ENCODE measurements at regions not wholly inside any gene's neighbourhood (a gene's known extent, or its start where the extent isn't known, plus 50 kb on each side); places are given as distances from the start of the nearest gene placed in this dataset.
A peak's percentile ranks its signal among the peaks of the same experiment; 100 is the strongest.

DNA sequence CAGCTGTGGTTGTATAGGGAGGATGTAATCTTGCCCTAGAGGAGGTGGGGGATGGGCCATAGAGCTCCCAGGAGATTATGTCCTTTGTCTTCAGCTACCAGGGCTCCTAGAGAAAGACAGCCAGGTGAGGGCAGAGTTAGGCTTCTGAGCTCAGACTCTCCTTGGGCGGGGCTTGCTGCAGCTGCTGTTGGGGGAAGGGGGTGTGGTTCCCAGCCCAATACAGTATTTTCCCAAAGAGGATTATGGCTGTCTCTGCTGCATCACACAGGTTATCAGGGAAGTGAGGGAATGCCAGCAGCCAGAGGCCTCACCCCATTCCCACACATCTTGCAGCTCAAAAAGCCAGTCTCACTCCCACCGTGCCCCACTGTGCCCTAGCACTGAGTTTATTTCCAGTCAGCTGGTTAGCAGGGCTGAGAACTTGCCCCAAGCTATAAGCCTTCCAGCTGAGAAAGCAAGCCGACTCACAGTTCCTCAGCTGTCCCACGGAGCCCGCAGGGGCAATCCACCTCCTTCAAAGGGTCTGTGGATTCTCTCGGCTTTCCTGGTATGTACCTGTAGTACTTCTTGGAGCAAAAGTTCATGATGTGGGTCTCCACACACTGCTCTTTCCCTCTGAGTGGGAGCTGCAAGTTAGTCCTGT is 217.3 kb upstream of the CPNE8 start:
- Histone ChIP-seq H3K9ac (ENCODE audit: low read length in 3 of 3) (no peak overlapping the region), H3K36me3 (ENCODE audit: control insufficient read depth in 2 of 3, insufficient read depth in 3 of 3, low read length in 3 of 3) (no peaks in the 10 kb centered on the region), H3K4me1 (ENCODE audit: control insufficient read depth in 2 of 3, insufficient read depth in 2 of 3, low read depth in 1 of 3, low read length in 3 of 3) (no peaks in the 10 kb centered on the region), H3K27me3 (ENCODE audit: control insufficient read depth, insufficient read depth, low read length) (no peaks in the 10 kb centered on the region), H3K4me3 (ENCODE audit: low read length in 3 of 3) (no peak overlapping the region), H3K9me3 (ENCODE audit: control insufficient read depth in 2 of 3, insufficient read depth in 1 of 3, low read length in 3 of 3) (no peaks in the 10 kb centered on the region), H3K27ac (ENCODE audit: low read depth in 2 of 2, low read length in 2 of 2) (no peak overlapping the region)
- intact Hi-C loops (cut with DNase I) = no loop called here
- DNase-seq (no peak), FAIRE-seq (no peak)
- no peak for TF ChIP-seq CTCF (IDR thresholded peaks at IDR 0.05; ENCODE audit: borderline replicate concordance, extremely low read depth, insufficient read depth)

GRCh38 chr12:39116861-39117260 is 211.5 kb upstream of the CPNE8 start:
- Histone ChIP-seq H3K9ac (ENCODE audit: low read length in 3 of 3) (no peak overlapping the region), H3K27ac (ENCODE audit: low read depth in 2 of 2, low read length in 2 of 2) (no peak overlapping the region), H3K9me3 (ENCODE audit: control insufficient read depth in 2 of 3, insufficient read depth in 1 of 3, low read length in 3 of 3) (no peaks in the 10 kb centered on the region), H3K36me3 (ENCODE audit: control insufficient read depth in 2 of 3, insufficient read depth in 3 of 3, low read length in 3 of 3) (no peaks in the 10 kb centered on the region), H3K4me1 (ENCODE audit: control insufficient read depth in 2 of 3, insufficient read depth in 2 of 3, low read depth in 1 of 3, low read length in 3 of 3) (no peaks in the 10 kb centered on the region), H3K4me3 (ENCODE audit: low read length in 3 of 3) (no peak overlapping the region), H3K27me3 (ENCODE audit: control insufficient read depth, insufficient read depth, low read length) (no peaks in the 10 kb centered on the region)
- intact Hi-C loops (cut with DNase I) = no loop called here
- DNase-seq = peak in 2 of 5 donors; percentile 26 to 34
- no peak for TF ChIP-seq CTCF (IDR thresholded peaks at IDR 0.05; ENCODE audit: borderline replicate concordance, extremely low read depth, insufficient read depth)
- no peak for FAIRE-seq

DNA sequence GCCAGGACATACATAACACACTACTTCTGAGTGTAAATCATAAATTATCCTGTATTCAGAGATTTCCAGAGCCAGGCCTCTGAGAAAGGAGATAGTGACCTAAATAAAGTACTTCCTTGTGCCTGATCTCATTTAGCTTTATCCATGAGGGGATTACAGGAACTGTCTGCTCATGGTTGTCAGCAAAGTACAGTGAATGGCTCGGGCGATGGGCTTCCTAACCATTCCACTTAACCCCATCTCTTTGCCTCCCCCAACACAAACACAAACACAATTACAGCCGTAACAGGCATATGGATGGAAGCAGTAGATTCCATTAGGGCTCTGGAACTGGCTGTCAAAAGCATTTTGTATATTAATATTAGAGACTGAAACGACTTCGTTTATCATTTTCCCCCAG is 206.7 kb upstream of the CPNE8 start:
- no peaks in the 10 kb centered on the region for H3K27me3 ChIP-seq (ENCODE audit: control insufficient read depth, insufficient read depth, low read length)
- intact Hi-C loops (cut with DNase I) = no loop called here
- no peak overlapping the region for H3K9ac ChIP-seq (ENCODE audit: low read length in 3 of 3)
- H3K9me3 ChIP-seq (ENCODE audit: control insufficient read depth in 2 of 3, insufficient read depth in 1 of 3, low read length in 3 of 3) = no peaks in the 10 kb centered on the region
- H3K4me1 ChIP-seq (ENCODE audit: control insufficient read depth in 2 of 3, insufficient read depth in 2 of 3, low read depth in 1 of 3, low read length in 3 of 3) = no peaks in the 10 kb centered on the region
- no peaks in the 10 kb centered on the region for H3K36me3 ChIP-seq (ENCODE audit: control insufficient read depth in 2 of 3, insufficient read depth in 3 of 3, low read length in 3 of 3)
- DNase-seq (no peak), FAIRE-seq (no peak)
- H3K4me3 ChIP-seq (ENCODE audit: low read length in 3 of 3) = no peak overlapping the region
- H3K27ac ChIP-seq (ENCODE audit: low read depth in 2 of 2, low read length in 2 of 2) = no peak overlapping the region
- no peak for TF ChIP-seq CTCF (IDR thresholded peaks at IDR 0.05; ENCODE audit: borderline replicate concordance, extremely low read depth, insufficient read depth)

DNA sequence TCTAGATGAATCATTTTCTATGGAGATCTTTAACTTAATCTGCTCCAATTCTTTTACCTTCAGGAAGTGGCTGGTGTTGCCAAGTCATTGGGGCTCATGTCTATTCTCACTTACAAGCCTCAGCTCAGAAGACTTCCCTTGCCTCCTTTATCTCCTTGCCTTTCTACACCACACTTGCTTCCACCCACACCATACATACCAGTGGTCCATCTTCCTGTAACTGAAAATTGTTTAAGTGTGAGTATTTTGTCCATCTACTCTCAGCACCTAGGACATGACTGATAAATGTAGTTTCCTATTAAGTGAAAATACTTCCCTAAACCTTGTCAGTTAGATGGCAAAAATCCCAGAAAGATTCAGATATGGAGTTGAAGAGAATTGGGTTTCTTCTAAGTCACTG is 199.7 kb upstream of the CPNE8 start:
- Histone ChIP-seq H3K9me3 (ENCODE audit: control insufficient read depth in 2 of 3, insufficient read depth in 1 of 3, low read length in 3 of 3) (no peaks in the 10 kb centered on the region), H3K9ac (ENCODE audit: low read length in 3 of 3) (no peak overlapping the region), H3K27ac (ENCODE audit: low read depth in 2 of 2, low read length in 2 of 2) (no peak overlapping the region), H3K4me3 (ENCODE audit: low read length in 3 of 3) (no peak overlapping the region), H3K27me3 (ENCODE audit: control insufficient read depth, insufficient read depth, low read length) (no peaks in the 10 kb centered on the region), H3K4me1 (ENCODE audit: control insufficient read depth in 2 of 3, insufficient read depth in 2 of 3, low read depth in 1 of 3, low read length in 3 of 3) (no peaks in the 10 kb centered on the region), H3K36me3 (ENCODE audit: control insufficient read depth in 2 of 3, insufficient read depth in 3 of 3, low read length in 3 of 3) (no peaks in the 10 kb centered on the region)
- DNase-seq (no peak), FAIRE-seq (no peak)
- TF ChIP-seq CTCF (IDR thresholded peaks at IDR 0.05; ENCODE audit: borderline replicate concordance, extremely low read depth, insufficient read depth) = no peak
- intact Hi-C loops (cut with DNase I) = no loop called here

Measured in kidney (tissue), 13 donors.